Esophagus squamous epithelium (tissue), 5 donors: ENCODE measurements at regions not wholly inside any gene's neighbourhood (a gene's known extent, or its start where the extent isn't known, plus 50 kb on each side); places are given as distances from the start of the nearest gene placed in this dataset.

ENCODE experiments used
- DNase-seq: peaks from one replicate; lab custom pipeline; 2025; lab: John Stamatoyannopoulos, UW
- H3K27ac ChIP-seq, 4 donors: fragments of 200-600 bp; sonication (generic); one replicate each; pipeline ENCODE4 v1.5.1; 2016 to 2019; ENCODE audit warnings: mild to moderate bottlenecking in 1 of 4
- H3K27me3 ChIP-seq, 4 donors: fragments of 200-600 bp; sonication (generic); 1 replicate in 3 of 4; 2 replicates in 1 of 4; pipeline versions ENCODE4 v1.5.1 to v1.6.0; 2017 to 2021; ENCODE audit warnings: antibody characterized with exemption in 1 of 4
- H3K36me3 ChIP-seq, 3 donors: fragments of 200-600 bp; sonication (generic); one replicate each; pipeline ENCODE4 v1.5.1; 2016 to 2019
- H3K4me1 ChIP-seq, 3 donors: fragments of 200-600 bp; sonication (generic); one replicate each; pipeline ENCODE4 v1.5.1; 2017 to 2019
- H3K4me3 ChIP-seq, 4 donors: fragments of 200-600 bp; sonication (generic); 1 replicate in 3 of 4; 2 replicates in 1 of 4; pipeline ENCODE4 v1.5.1; 2016 to 2019; ENCODE audit warnings: mild to moderate bottlenecking in 2 of 4, moderate library complexity in 1 of 4
- H3K9me3 ChIP-seq, 3 donors: fragments of 200-600 bp; sonication (generic); one replicate each; pipeline ENCODE4 v1.5.1; 2016 to 2019
- CTCF ChIP-seq, 6 experiments: fragments of 450-650 bp in 4 of 6; fragments of 200-600 bp in 2 of 6; sonication (generic) in 2 of 6; IDR thresholded peaks; one replicate each; pipeline ENCODE4 v1.5.1; 2016 to 2019; ENCODE audit warnings: antibody characterized with exemption in 6 of 6, mild to moderate bottlenecking in 4 of 6, moderate library complexity in 4 of 6
- POLR2A ChIP-seq, 4 donors: fragments of 450-650 bp; IDR thresholded peaks; one replicate each; pipeline ENCODE4 v1.6.1; 2017; ENCODE audit warnings: antibody characterized with exemption in 4 of 4, mild to moderate bottlenecking in 4 of 4, moderate library complexity in 3 of 4
- WGBS, 2 donors: methylation state at CpG; one replicate each; pipeline ENCODE4 v1.1.5; 2018; 5-methylcytosine and 5-hydroxymethylcytosine counted together
- intact Hi-C: fragments of 100-400 bp; cut with DNase I; formaldehyde crosslinking; loops from one replicate; pipeline ENCODE4 v1.15.0; 2022
- donor health status: DM: yes; HTN: yes; CAD: no.

DNA sequence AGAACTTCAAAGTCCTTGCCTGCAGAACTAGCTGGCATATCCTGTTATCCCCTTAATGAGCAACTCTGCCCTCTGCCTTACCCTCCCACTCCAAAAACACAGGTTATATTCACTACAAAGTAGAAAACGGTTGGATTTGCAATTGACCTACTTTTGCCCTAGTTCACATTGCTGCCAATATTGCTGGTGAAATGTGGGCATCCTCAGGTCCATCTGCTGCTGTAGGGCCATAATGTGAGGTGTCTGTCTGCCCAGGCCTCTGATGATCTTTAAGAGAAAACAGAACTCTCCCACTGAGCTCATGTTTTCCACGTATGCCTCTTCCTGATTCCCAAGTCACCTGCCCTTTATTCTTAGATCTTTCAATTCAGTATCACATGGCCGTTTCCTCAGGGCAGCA is 294.0 kb upstream of the CDH20 start:
- H3K27ac ChIP-seq: no peak overlapping the region
- DNase-seq: no peak
- intact Hi-C loops: no loop called here
- TF ChIP-seq CTCF (IDR thresholded peaks at IDR 0.05): no peak
- TF ChIP-seq POLR2A (IDR thresholded peaks at IDR 0.05): no peak
- no peaks in the 10 kb centered on the region for H3K9me3 ChIP-seq
- 35 to 38% methylated on average over 3 of the region's 3 CpGs for WGBS, 2 donors
- H3K4me3 ChIP-seq: no peak overlapping the region
- no peaks in the 10 kb centered on the region for H3K36me3 ChIP-seq
- H3K27me3 ChIP-seq: no peaks in the 10 kb centered on the region
- H3K4me1 ChIP-seq: no peaks in the 10 kb centered on the region

GRCh38 chr18:61047794-61048193 is 285.4 kb upstream of the CDH20 start:
- no peaks in the 10 kb centered on the region for H3K27me3 ChIP-seq
- WGBS, 2 donors: 75 to 91% methylated on average over 5 of the region's 5 CpGs
- TF ChIP-seq CTCF (IDR thresholded peaks at IDR 0.05) (no peak), POLR2A (IDR thresholded peaks at IDR 0.05) (no peak)

DNA sequence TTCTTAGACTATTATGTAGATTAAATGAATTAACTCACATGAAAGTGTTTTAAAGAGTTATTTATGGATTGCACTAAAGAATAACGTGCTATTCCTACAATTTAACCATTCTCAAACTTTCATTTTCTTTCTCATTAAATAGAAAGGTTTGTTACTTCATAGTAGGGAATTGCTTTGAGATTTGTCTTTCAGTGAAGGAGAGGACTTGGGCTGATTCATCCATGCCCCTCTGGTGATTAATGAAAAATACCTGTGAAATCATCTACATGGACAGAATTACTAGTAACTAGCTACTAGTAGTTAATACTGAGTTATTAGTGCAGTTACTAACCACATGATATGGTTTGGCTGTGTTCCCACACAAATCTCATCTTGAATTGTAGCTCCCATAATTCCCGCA is 275.8 kb upstream of the CDH20 start:
- Histone ChIP-seq H3K36me3 (no peaks in the 10 kb centered on the region), H3K27me3 (no peaks in the 10 kb centered on the region), H3K9me3 (no peaks in the 10 kb centered on the region), H3K4me3 (no peak overlapping the region), H3K4me1 (no peaks in the 10 kb centered on the region), H3K27ac (no peak overlapping the region)
- intact Hi-C loops: no loop called here
- no peak for TF ChIP-seq CTCF (IDR thresholded peaks at IDR 0.05)
- TF ChIP-seq POLR2A (IDR thresholded peaks at IDR 0.05): no peak
- no peak for DNase-seq
- WGBS, 2 donors: 62 to 84% methylated on average over 2 of the region's 2 CpGs

More at GRCh38 chr18:61047794-61048193, 285.4 kb upstream of the CDH20 start:
- intact Hi-C loops: no loop called here
- H3K27ac ChIP-seq: peak overlapping the region in 1 of 4 donors; percentile 53
- peaks cover 0 to 4% (median 0%) of the 10 kb centered on the region in 3 donors for H3K9me3 ChIP-seq
- H3K36me3 ChIP-seq: no peaks in the 10 kb centered on the region
- no peak overlapping the region for H3K4me3 ChIP-seq
- no peaks in the 10 kb centered on the region for H3K4me1 ChIP-seq
- DNase-seq: no peak

GRCh38 chr18:61062258-61062657 is 271.0 kb upstream of the CDH20 start:
- no peaks in the 10 kb centered on the region for H3K36me3 ChIP-seq
- H3K9me3 ChIP-seq: no peaks in the 10 kb centered on the region
- H3K4me3 ChIP-seq: no peak overlapping the region
- WGBS, 2 donors: 43 to 62% methylated on average over 2 of the region's 2 CpGs
- TF ChIP-seq CTCF (IDR thresholded peaks at IDR 0.05) (no peak), POLR2A (IDR thresholded peaks at IDR 0.05) (no peak)
- intact Hi-C loops: no loop called here
- no peak for DNase-seq
- H3K4me1 ChIP-seq: no peaks in the 10 kb centered on the region
- no peaks in the 10 kb centered on the region for H3K27me3 ChIP-seq
- H3K27ac ChIP-seq: no peak overlapping the region

- no peaks in the 10 kb centered on the region for H3K27me3 ChIP-seq
- no peak overlapping the region for H3K4me3 ChIP-seq
- no peak overlapping the region for H3K27ac ChIP-seq
- intact Hi-C loops: no loop called here
- TF ChIP-seq POLR2A (IDR thresholded peaks at IDR 0.05) (no peak), CTCF (IDR thresholded peaks at IDR 0.05) (no peak)
- H3K4me1 ChIP-seq: no peaks in the 10 kb centered on the region
- no peak for DNase-seq
- no peaks in the 10 kb centered on the region for H3K36me3 ChIP-seq
- H3K9me3 ChIP-seq: no peaks in the 10 kb centered on the region
Measured at GRCh38 chr18:61064911-61065310, 268.3 kb upstream of the CDH20 start.
